ENCODE measurements at regions not wholly inside any gene's neighbourhood (a gene's known extent, or its start where the extent isn't known, plus 50 kb on each side); places are given as distances from the start of the nearest gene placed in this dataset.

GRCh38 chr15:47158573-47158972 is 558.7 kb upstream of the SEMA6D start:
- H3K9ac ChIP-seq (ENCODE audit: low read depth in 1 of 2, low read length in 2 of 2), result no peak overlapping the region
- TF ChIP-seq ATF3 (IDR thresholded peaks at IDR 0.05) (no peak), JUND (IDR thresholded peaks at IDR 0.05) (no peak), RXRA (IDR thresholded peaks at IDR 0.05) (no peak), CTCF (IDR thresholded peaks at IDR 0.05; ENCODE audit: low read depth, low read length, missing input control) (no peak), HNF4G (IDR thresholded peaks at IDR 0.05) (no peak), HNF4A (conservative IDR thresholded peaks at IDR 0.05) (no peak), FOXA2 (IDR thresholded peaks at IDR 0.05) (no peak), ZBTB33 (IDR thresholded peaks at IDR 0.05) (no peak), YY1 (IDR thresholded peaks at IDR 0.05) (no peak), NR2F2 (IDR thresholded peaks at IDR 0.05) (no peak), RAD21 (IDR thresholded peaks at IDR 0.05) (no peak), FOXA1 (IDR thresholded peaks at IDR 0.05) (no peak), SP1 (IDR thresholded peaks at IDR 0.05) (no peak), GABPA (IDR thresholded peaks at IDR 0.05 in 1 of 2, conservative IDR thresholded peaks at IDR 0.05 in 1 of 2) (no peak), TAF1 (conservative IDR thresholded peaks at IDR 0.05) (no peak), EGR1 (IDR thresholded peaks at IDR 0.05; ENCODE audit: low read depth in 2 of 2) (no peak), MAX (IDR thresholded peaks at IDR 0.05) (no peak), REST (IDR thresholded peaks at IDR 0.05) (no peak)
- no peaks in the 10 kb centered on the region for H3K36me3 ChIP-seq (ENCODE audit: control insufficient read depth in 4 of 4, insufficient read depth in 3 of 4, low read depth in 1 of 4, low read length in 3 of 4)
- H3K4me3 ChIP-seq (ENCODE audit: low read depth in 1 of 3, low read length in 3 of 3), result no peak overlapping the region
- no peaks in the 10 kb centered on the region for H3K9me3 ChIP-seq (ENCODE audit: control insufficient read depth in 4 of 4, low read length in 3 of 4)
- H3K27ac ChIP-seq (ENCODE audit: low read depth in 1 of 2, low read length in 2 of 2), result no peak overlapping the region
- 42% methylated on average over 2 of the region's 2 CpGs for WGBS
- H3K4me1 ChIP-seq (ENCODE audit: control insufficient read depth in 4 of 4, insufficient read depth in 4 of 4, low read length in 3 of 4), result peaks cover 0 to 10% (median 7%) of the 10 kb centered on the region in 4 donors
- DNase-seq (ENCODE audit: low spot score), result no peak
- H3K27me3 ChIP-seq (ENCODE audit: control insufficient read depth in 4 of 4, insufficient read depth in 4 of 4, low read length in 3 of 4), result no peaks in the 10 kb centered on the region
